SU-DHL-6 (cell line): ENCODE measurements at regions not wholly inside any gene's neighbourhood (a gene's known extent, or its start where the extent isn't known, plus 50 kb on each side); places are given as distances from the start of the nearest gene placed in this dataset.

Experiments used
- H2AFZ ChIP-seq: fragments of 200-600 bp; sonication (generic); 2 replicates; pipeline ENCODE4 v1.6.1; 2014; ENCODE audit warnings: low read depth, mild to moderate bottlenecking, moderate library complexity, mixed read lengths, antibody characterized with exemption, low read length; ENCODE audit not compliant: severe bottlenecking
- H3F3A ChIP-seq: fragments of 200-600 bp; shearing (Covaris generic); 2 replicates; pipeline ENCODE4 v1.6.0; 2016; ENCODE audit warnings: antibody characterized with exemption, mild to moderate bottlenecking; ENCODE audit not compliant: insufficient read depth
- H3K27ac ChIP-seq: fragments of 200-600 bp; sonication (generic); 2 replicates; pipeline ENCODE4 v1.5.1; 2016; ENCODE audit warnings: low read depth, mild to moderate bottlenecking, low read length, moderate library complexity, mixed read lengths
- H3K27me3 ChIP-seq: fragments of 200-600 bp; sonication (generic), shearing (Covaris generic); 2 replicates; pipeline ENCODE4 v1.6.0; 2014; ENCODE audit warnings: mild to moderate bottlenecking, low read length
- H3K36me3 ChIP-seq: fragments of 200-600 bp; sonication (generic); 2 replicates; pipeline ENCODE4 v1.6.1; 2014; ENCODE audit warnings: mild to moderate bottlenecking, low read length, mixed read lengths
- H3K4me2 ChIP-seq: fragments of 300-600, 200-600 bp; shearing (Covaris generic), sonication (generic); 2 replicates; pipeline ENCODE4 v1.6.0; 2014; ENCODE audit warnings: low read length, low read depth, mild to moderate bottlenecking; ENCODE audit not compliant: poor library complexity, severe bottlenecking
- H3K4me3 ChIP-seq: fragments of 200-600 bp; sonication (generic); 2 replicates; pipeline ENCODE4 v1.5.1; 2014; ENCODE audit warnings: antibody characterized with exemption, low read length, mild to moderate bottlenecking, mixed read lengths; ENCODE audit not compliant: insufficient read depth, poor library complexity, severe bottlenecking
- H3K79me2 ChIP-seq: fragments of 200-600 bp; sonication (generic); 2 replicates; pipeline ENCODE4 v1.6.1; 2014; ENCODE audit warnings: mild to moderate bottlenecking, low read length, moderate library complexity; ENCODE audit not compliant: insufficient read depth
- H3K9ac ChIP-seq: fragments of 200-600 bp; sonication (generic); 2 replicates; pipeline ENCODE4 v1.7.0; 2014; ENCODE audit warnings: mild to moderate bottlenecking, low read length
- H3K9me2 ChIP-seq: fragments of 200-600 bp; sonication (generic); replicated peaks from 2 replicates; pipeline ENCODE4 v1.6.1; 2014; ENCODE audit warnings: low read length; ENCODE audit not compliant: insufficient read depth
- H3K9me3 ChIP-seq: fragments of 200-600 bp; sonication (generic); 2 replicates; pipeline ENCODE4 v1.6.1; 2014; ENCODE audit warnings: low read length, mixed read lengths; ENCODE audit not compliant: insufficient read depth
- H4K20me1 ChIP-seq: fragments of 200-600 bp; sonication (generic); 2 replicates; pipeline ENCODE4 v1.6.1; 2014; ENCODE audit warnings: low read depth, mild to moderate bottlenecking, antibody characterized with exemption, low read length, moderate library complexity, mixed read lengths
- EZH2phosphoT487 ChIP-seq: fragments of 200-600 bp; sonication (generic), shearing (Covaris generic); conservative IDR thresholded peaks from 2 replicates; pipeline ENCODE4 v1.6.1; 2018; ENCODE audit warnings: mild to moderate bottlenecking, antibody characterized with exemption, low read length, moderate library complexity, mixed read lengths
- TF ChIP-seq, protein P1 (sequence below): fragments of 200-600 bp; sonication (generic); IDR thresholded peaks from one replicate; pipeline ENCODE4 v1.5.1; 2017; ENCODE audit warnings: antibody characterized with exemption, mild to moderate bottlenecking, low read length, moderate library complexity; ENCODE audit not compliant: insufficient read depth, poor library complexity, severe bottlenecking

DNA sequence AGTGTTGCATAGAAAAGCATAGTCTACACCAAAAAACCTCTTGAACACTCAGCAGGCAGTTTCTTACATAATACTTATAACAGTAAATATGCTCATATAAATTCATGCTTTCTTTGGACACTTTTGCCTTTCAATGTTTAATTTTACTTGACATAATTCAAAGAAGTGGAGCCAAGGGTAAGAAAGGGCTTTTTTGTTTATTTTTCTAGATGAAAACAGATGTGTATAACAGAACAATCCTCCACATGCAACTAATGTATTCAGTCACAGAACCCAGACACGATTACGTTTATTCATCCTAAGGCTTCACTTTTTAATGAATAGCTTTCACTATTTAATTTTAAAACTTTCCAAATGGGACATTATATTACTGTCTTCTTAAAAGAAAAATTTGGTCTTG, 58.0 kb upstream of the PTPN13 start:
- Histone ChIP-seq H3K9me3 (no peaks in the 10 kb centered on the region), H3K27me3 (no peaks in the 10 kb centered on the region), H3K4me3 (no peak overlapping the region), H3K27ac (no peak overlapping the region), H4K20me1 (no peaks in the 10 kb centered on the region), H3K9ac (no peak overlapping the region), H3K9me2 (no peaks in the 10 kb centered on the region), H3K4me2 (no peak overlapping the region), H2AFZ (no peak overlapping the region), H3K36me3 (no peaks in the 10 kb centered on the region), H3K79me2 (no peaks in the 10 kb centered on the region), H3F3A (no peaks in the 10 kb centered on the region)
- TF ChIP-seq, protein P1, sequence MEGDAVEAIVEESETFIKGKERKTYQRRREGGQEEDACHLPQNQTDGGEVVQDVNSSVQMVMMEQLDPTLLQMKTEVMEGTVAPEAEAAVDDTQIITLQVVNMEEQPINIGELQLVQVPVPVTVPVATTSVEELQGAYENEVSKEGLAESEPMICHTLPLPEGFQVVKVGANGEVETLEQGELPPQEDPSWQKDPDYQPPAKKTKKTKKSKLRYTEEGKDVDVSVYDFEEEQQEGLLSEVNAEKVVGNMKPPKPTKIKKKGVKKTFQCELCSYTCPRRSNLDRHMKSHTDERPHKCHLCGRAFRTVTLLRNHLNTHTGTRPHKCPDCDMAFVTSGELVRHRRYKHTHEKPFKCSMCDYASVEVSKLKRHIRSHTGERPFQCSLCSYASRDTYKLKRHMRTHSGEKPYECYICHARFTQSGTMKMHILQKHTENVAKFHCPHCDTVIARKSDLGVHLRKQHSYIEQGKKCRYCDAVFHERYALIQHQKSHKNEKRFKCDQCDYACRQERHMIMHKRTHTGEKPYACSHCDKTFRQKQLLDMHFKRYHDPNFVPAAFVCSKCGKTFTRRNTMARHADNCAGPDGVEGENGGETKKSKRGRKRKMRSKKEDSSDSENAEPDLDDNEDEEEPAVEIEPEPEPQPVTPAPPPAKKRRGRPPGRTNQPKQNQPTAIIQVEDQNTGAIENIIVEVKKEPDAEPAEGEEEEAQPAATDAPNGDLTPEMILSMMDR, result no peak
- TF ChIP-seq EZH2phosphoT487, result no peak

DNA sequence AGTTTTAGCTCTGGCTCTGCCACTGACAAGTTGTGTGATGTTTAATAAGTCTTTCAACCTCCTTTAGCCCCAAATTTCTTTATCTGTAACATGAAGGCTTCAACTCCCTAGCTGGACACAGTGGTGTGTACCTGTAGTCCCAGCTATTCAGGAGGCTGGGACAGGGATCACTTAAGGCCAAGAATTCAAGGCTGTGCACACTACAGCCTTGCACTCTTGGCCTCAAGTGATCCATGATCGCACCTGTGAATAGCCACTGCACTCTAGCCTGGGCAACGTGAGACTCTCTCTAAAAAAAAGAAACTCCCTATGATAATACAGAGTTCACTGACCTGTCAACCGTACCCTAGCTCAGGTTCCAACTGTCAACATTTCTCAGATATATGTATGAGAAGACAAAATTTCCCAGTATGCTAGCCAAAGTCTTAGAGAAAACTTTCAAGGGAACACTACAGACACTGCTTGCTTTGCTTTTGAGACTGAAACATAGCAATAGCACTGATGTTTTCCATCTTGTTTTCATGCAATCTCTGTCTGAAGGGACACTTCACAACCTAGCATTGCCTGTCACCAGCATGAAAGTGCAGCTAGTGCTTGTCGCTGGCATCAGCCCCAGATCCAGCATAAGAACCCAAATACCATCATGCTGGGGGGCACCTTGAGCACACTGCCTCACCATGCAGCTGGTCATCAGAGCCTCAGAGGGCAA, 51.6 kb upstream of the PTPN13 start:
- H3F3A ChIP-seq, result no peaks in the 10 kb centered on the region
- H3K9ac ChIP-seq, result no peak overlapping the region
- H3K4me2 ChIP-seq, result no peak overlapping the region
- H3K4me3 ChIP-seq, result no peak overlapping the region
- no peaks in the 10 kb centered on the region for H3K9me3 ChIP-seq
- no peaks in the 10 kb centered on the region for H3K27me3 ChIP-seq
- H3K9me2 ChIP-seq, result no peaks in the 10 kb centered on the region
- no peaks in the 10 kb centered on the region for H3K79me2 ChIP-seq
- H3K27ac ChIP-seq, result no peak overlapping the region
- no peaks in the 10 kb centered on the region for H3K36me3 ChIP-seq
- H4K20me1 ChIP-seq, result no peaks in the 10 kb centered on the region
- H2AFZ ChIP-seq, result no peak overlapping the region
- no peak for TF ChIP-seq EZH2phosphoT487
- TF ChIP-seq, protein P1, result no peak

GRCh38 chr4:86543080-86543479, 51.0 kb upstream of the PTPN13 start:
- no peak overlapping the region for H3K4me3 ChIP-seq
- no peak overlapping the region for H3K9ac ChIP-seq
- no peaks in the 10 kb centered on the region for H4K20me1 ChIP-seq
- no peak overlapping the region for H3K27ac ChIP-seq
- H3K27me3 ChIP-seq, result no peaks in the 10 kb centered on the region
- no peaks in the 10 kb centered on the region for H3F3A ChIP-seq
- H3K9me3 ChIP-seq, result no peaks in the 10 kb centered on the region
- H3K79me2 ChIP-seq, result no peaks in the 10 kb centered on the region
- TF ChIP-seq, protein P1, result no peak
- no peak for TF ChIP-seq EZH2phosphoT487
- H3K4me2 ChIP-seq, result no peak overlapping the region
- no peaks in the 10 kb centered on the region for H3K9me2 ChIP-seq
- no peak overlapping the region for H2AFZ ChIP-seq
- no peaks in the 10 kb centered on the region for H3K36me3 ChIP-seq
